ENCODE measurements at regions not wholly inside any gene's neighbourhood (a gene's known extent, or its start where the extent isn't known, plus 50 kb on each side); places are given as distances from the start of the nearest gene placed in this dataset.

DNA sequence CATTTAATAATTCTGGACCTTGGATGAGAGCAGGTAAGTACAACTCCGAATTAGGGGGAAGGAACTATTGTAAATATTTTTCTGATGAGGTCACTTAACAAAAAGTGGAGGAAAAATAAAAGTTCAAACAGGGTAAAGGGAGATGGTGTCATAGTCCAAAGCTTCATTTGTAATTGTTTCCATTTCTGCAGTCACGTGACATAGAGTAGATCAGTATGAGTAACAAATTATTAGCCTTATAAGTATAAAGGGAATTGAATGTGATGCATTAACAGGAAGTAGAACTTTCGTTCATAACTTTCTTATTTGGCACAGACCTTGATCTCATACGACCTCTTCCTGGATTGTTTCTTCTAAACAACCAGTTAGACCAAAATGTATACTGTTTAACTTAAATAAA, 347.2 kb upstream of the TPK1 start:
- no peak overlapping the region for H3K9ac ChIP-seq (ENCODE audit: low read length)
- H4K20me1 ChIP-seq (ENCODE audit: insufficient read depth, low read length) = no peaks in the 10 kb centered on the region
- no peak overlapping the region for H3K27ac ChIP-seq (ENCODE audit: low read depth, low read length, poor library complexity, severe bottlenecking)
- no peak overlapping the region for H3K4me2 ChIP-seq (ENCODE audit: low read length)
- TF ChIP-seq, protein P1, sequence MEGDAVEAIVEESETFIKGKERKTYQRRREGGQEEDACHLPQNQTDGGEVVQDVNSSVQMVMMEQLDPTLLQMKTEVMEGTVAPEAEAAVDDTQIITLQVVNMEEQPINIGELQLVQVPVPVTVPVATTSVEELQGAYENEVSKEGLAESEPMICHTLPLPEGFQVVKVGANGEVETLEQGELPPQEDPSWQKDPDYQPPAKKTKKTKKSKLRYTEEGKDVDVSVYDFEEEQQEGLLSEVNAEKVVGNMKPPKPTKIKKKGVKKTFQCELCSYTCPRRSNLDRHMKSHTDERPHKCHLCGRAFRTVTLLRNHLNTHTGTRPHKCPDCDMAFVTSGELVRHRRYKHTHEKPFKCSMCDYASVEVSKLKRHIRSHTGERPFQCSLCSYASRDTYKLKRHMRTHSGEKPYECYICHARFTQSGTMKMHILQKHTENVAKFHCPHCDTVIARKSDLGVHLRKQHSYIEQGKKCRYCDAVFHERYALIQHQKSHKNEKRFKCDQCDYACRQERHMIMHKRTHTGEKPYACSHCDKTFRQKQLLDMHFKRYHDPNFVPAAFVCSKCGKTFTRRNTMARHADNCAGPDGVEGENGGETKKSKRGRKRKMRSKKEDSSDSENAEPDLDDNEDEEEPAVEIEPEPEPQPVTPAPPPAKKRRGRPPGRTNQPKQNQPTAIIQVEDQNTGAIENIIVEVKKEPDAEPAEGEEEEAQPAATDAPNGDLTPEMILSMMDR (IDR thresholded peaks at IDR 0.05; ENCODE audit: low read length) = no peak
- TF ChIP-seq EZH2 (IDR thresholded peaks at IDR 0.05; ENCODE audit: borderline replicate concordance, low read length) = no peak
- H3K4me1 ChIP-seq (ENCODE audit: insufficient read depth, low read length, severe bottlenecking) = no peaks in the 10 kb centered on the region
- no peaks in the 10 kb centered on the region for H3K27me3 ChIP-seq (ENCODE audit: insufficient read depth, low read length)
- H3K9me2 ChIP-seq (ENCODE audit: low read depth, low read length) = no peaks in the 10 kb centered on the region
- no peak overlapping the region for H3K4me3 ChIP-seq (ENCODE audit: low read depth, low read length, poor library complexity, severe bottlenecking)
- H3K36me3 ChIP-seq (ENCODE audit: insufficient read depth, low read length) = no peaks in the 10 kb centered on the region
- no peaks in the 10 kb centered on the region for H3F3A ChIP-seq (ENCODE audit: insufficient read depth, low read length)
- no peaks in the 10 kb centered on the region for H3K79me2 ChIP-seq (ENCODE audit: insufficient read depth, low read length)
- H3K9me3 ChIP-seq (ENCODE audit: low read length) = no peaks in the 10 kb centered on the region
- H2AFZ ChIP-seq (ENCODE audit: low read length) = no peak overlapping the region

DNA sequence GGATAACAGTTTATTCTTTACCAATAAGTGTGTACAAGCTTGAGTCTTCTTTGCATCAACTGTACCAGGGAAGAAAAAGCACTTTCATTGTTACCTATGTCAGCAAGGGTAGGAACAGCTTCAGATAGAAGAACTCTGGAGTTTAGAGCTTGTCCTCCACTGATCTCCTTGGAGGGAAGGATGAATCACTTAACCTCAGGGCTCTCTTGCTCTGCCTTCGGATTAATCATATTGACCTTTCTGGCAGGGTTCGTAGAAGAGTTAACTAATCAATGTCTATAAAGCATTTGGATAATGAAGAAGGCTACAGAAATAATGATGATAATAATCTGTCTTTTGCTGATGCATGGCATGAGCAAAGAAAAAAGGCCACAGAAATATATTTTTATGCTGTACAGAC, 339.5 kb upstream of the TPK1 start:
- H3K79me2 ChIP-seq (ENCODE audit: insufficient read depth, low read length) = no peaks in the 10 kb centered on the region
- no peaks in the 10 kb centered on the region for H3K4me1 ChIP-seq (ENCODE audit: insufficient read depth, low read length, severe bottlenecking)
- no peaks in the 10 kb centered on the region for H3K9me3 ChIP-seq (ENCODE audit: low read length)
- TF ChIP-seq EZH2 (IDR thresholded peaks at IDR 0.05; ENCODE audit: borderline replicate concordance, low read length) = no peak
- TF ChIP-seq, protein P1 (IDR thresholded peaks at IDR 0.05; ENCODE audit: low read length) = no peak
- H3K9ac ChIP-seq (ENCODE audit: low read length) = no peak overlapping the region
- no peak overlapping the region for H2AFZ ChIP-seq (ENCODE audit: low read length)
- no peak overlapping the region for H3K27ac ChIP-seq (ENCODE audit: low read depth, low read length, poor library complexity, severe bottlenecking)
- no peaks in the 10 kb centered on the region for H3F3A ChIP-seq (ENCODE audit: insufficient read depth, low read length)
- no peaks in the 10 kb centered on the region for H3K36me3 ChIP-seq (ENCODE audit: insufficient read depth, low read length)
- H4K20me1 ChIP-seq (ENCODE audit: insufficient read depth, low read length) = no peaks in the 10 kb centered on the region
- no peak overlapping the region for H3K4me3 ChIP-seq (ENCODE audit: low read depth, low read length, poor library complexity, severe bottlenecking)
- no peak overlapping the region for H3K4me2 ChIP-seq (ENCODE audit: low read length)
- no peaks in the 10 kb centered on the region for H3K9me2 ChIP-seq (ENCODE audit: low read depth, low read length)
- no peaks in the 10 kb centered on the region for H3K27me3 ChIP-seq (ENCODE audit: insufficient read depth, low read length)

DNA sequence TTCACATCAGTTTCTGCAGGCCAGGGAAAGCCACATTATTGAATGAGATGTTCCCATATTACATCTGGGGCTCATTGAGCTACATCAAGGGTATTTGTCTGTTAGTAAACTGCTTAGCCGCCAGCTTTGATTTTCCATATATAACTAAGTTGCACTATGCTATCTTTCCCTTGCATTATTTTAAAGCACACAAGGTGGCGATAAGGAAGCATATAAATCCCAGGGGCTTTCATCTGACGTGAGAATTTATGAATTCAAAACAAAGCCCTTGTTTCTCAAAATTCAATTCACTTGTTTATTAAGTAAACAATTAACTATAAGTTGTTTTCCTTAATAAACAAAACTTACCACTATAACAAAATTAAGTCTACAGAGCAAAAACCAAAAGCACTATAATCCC, 334.1 kb upstream of the TPK1 start:
- no peaks in the 10 kb centered on the region for H3F3A ChIP-seq (ENCODE audit: insufficient read depth, low read length)
- no peak overlapping the region for H3K27ac ChIP-seq (ENCODE audit: low read depth, low read length, poor library complexity, severe bottlenecking)
- no peak overlapping the region for H3K9ac ChIP-seq (ENCODE audit: low read length)
- no peak overlapping the region for H2AFZ ChIP-seq (ENCODE audit: low read length)
- no peaks in the 10 kb centered on the region for H3K9me3 ChIP-seq (ENCODE audit: low read length)
- H3K27me3 ChIP-seq (ENCODE audit: insufficient read depth, low read length) = no peaks in the 10 kb centered on the region
- H3K4me1 ChIP-seq (ENCODE audit: insufficient read depth, low read length, severe bottlenecking) = no peaks in the 10 kb centered on the region
- no peaks in the 10 kb centered on the region for H3K79me2 ChIP-seq (ENCODE audit: insufficient read depth, low read length)
- no peak for TF ChIP-seq EZH2 (IDR thresholded peaks at IDR 0.05; ENCODE audit: borderline replicate concordance, low read length)
- TF ChIP-seq, protein P1 (IDR thresholded peaks at IDR 0.05; ENCODE audit: low read length) = peak; percentile 49; the same call in 1 of the 2 replicates
- no peaks in the 10 kb centered on the region for H3K9me2 ChIP-seq (ENCODE audit: low read depth, low read length)
- H4K20me1 ChIP-seq (ENCODE audit: insufficient read depth, low read length) = no peaks in the 10 kb centered on the region
- no peak overlapping the region for H3K4me2 ChIP-seq (ENCODE audit: low read length)
- H3K4me3 ChIP-seq (ENCODE audit: low read depth, low read length, poor library complexity, severe bottlenecking) = no peak overlapping the region
- no peaks in the 10 kb centered on the region for H3K36me3 ChIP-seq (ENCODE audit: insufficient read depth, low read length)

Data from OCI-LY1 (cell line).